Neural progenitor cell (in vitro differentiated cells): ENCODE measurements at regions not wholly inside any gene's neighbourhood (a gene's known extent, or its start where the extent isn't known, plus 50 kb on each side); places are given as distances from the start of the nearest gene placed in this dataset.

ENCODE experiments used
- CTCF ChIP-seq: fragments of 200-600 bp; sonication (generic); IDR thresholded peaks from 2 replicates; pipeline ENCODE4 v1.5.1; 2017; ENCODE audit warnings: antibody characterized with exemption, mild to moderate bottlenecking
- EZH2 ChIP-seq: fragments of 200-600 bp; sonication (generic); IDR thresholded peaks from 2 replicates; pipeline ENCODE4 v1.6.1; 2017; ENCODE audit warnings: antibody characterized with exemption, mild to moderate bottlenecking, moderate library complexity
- EZH2phosphoT487 ChIP-seq: fragments of 200-600 bp; sonication (generic); IDR thresholded peaks from 2 replicates; pipeline ENCODE4 v1.6.1; 2017; ENCODE audit warnings: antibody characterized with exemption

GRCh38 chr14:105974902-105975301 is 448.5 kb downstream of the TMEM121 start:
- TF ChIP-seq EZH2phosphoT487 (no peak), EZH2 (no peak), CTCF (no peak)
